A549 (cell line): ENCODE measurements at regions not wholly inside any gene's neighbourhood (a gene's known extent, or its start where the extent isn't known, plus 50 kb on each side); places are given as distances from the start of the nearest gene placed in this dataset.

ENCODE experiments used
- ESRRA ChIP-seq: fragments of 150-350 bp; IDR thresholded peaks from 2 replicates; pipeline ENCODE4 v1.6.1; 2014; ENCODE audit warnings: mild to moderate bottlenecking, low read length, borderline replicate concordance
- MAZ ChIP-seq: fragments of 150-350 bp; IDR thresholded peaks from 2 replicates; pipeline ENCODE4 v1.6.1; 2014; ENCODE audit warnings: antibody characterized with exemption, low read depth, low read length, borderline replicate concordance

GRCh38 chr7:153224890-153225289 is 465.3 kb downstream of the ACTR3B start:
- TF ChIP-seq ESRRA = no peak
- TF ChIP-seq MAZ = no peak
